NCI-H774 (cell line): ENCODE measurements at regions not wholly inside any gene's neighbourhood (a gene's known extent, or its start where the extent isn't known, plus 50 kb on each side); places are given as distances from the start of the nearest gene placed in this dataset.
"Not testable (repeated sequence)": the region's sequence is repeated elsewhere in the genome, so short reads cannot be mapped to it uniquely, and the experiment has no call there.

ENCODE experiments used
- DNase-seq: peaks from one replicate; lab custom pipeline; 2025; lab: John Stamatoyannopoulos, UW

DNA sequence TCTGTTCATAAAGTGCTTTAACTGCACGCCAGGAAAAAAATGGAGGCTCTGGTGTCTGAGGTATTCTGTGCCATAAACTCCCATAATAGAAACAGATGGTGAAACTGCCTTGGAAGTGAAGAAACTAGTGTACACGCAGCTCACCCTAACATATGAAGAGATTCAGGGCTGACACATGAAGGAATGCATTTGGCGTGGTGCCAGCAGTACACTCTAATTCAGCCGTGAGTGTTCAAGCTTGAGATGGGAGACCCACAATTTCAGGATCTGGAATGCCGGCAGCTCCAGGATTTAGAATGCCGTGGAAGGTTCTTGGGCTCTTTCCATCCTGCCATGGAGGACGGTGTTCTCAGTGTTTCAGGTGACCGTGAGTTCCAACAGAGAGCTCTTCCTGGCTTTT lies 478.4 kb downstream of the TSHZ3 start:
- no peak for DNase-seq

DNA sequence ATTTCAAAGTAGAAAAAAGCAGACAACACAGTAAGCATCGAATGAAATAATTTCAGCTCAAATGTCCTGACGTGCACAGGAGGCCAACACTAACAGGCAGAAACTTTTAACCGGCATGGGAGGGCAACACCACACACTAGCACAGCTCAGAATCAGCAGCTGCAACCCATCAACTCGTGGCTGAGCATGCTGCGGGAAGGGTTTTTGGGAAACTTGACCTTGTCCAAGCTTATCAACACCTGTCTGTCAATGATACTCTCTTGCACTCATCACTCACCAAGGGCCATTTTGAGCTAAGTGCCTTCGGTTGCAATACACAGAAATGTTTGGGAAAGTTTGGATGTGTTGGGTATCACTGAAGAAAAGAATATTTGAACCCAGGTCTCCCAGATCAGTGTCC lies 483.7 kb downstream of the TSHZ3 start:
- DNase-seq: no peak

DNA sequence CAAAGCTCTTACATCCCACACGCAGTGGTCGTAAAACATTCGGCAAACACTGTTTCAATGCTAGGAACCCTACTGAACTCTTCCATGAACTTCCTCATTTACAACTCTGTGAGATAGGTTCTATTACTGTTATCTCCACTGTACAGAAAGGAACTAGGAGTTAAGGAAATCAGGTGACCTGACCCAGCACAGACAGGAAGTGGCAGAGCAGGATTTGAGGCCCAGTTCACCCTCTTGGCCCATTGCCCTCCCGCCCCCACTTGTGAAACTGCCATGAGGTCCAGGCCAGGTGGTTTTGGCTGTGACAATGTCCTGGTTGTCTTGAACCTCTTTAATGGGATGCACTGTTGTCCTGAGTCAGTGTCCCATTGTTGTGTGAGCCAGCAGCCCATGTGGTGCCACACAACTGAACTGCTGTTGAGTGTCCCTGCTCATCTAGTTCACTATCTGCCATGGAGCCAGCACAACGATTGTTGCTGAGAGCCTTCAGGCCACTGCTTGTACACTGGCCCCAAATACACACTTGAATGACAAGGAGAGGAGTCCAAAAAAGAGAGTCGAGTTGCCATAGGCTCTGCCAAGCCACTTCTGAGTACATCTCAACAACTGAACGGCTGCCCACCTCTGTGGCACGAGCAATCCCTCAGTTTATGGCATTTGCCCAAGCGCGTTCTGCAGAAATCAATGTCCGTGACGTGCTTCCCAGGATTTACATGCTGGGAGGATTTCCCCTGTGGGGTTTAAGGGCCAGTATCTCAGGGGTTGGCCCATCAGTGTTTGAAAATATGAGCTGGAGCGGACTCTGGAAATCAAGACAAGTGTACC lies 484.6 kb downstream of the TSHZ3 start:
- DNase-seq: no peak

DNA sequence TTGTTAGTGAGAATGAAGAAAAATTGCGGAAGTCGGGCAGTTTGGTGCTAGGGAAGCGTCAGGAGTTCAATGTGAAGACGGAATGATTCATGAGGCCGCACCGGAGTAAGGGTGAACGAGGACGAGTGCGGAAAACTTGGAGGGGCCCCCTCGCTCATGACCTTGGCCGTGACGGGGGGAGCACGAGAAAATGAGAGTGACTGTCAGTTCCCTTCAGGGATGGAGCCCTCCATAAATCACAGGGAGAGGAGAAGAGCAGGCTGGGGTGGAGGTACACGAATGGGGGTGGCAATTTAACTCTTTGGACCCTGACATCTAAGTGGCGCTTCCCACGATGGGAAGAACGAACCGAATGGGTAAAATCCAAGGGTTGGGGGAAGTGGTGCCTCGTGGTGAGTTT lies 486.4 kb downstream of the TSHZ3 start:
- no peak for DNase-seq

DNA sequence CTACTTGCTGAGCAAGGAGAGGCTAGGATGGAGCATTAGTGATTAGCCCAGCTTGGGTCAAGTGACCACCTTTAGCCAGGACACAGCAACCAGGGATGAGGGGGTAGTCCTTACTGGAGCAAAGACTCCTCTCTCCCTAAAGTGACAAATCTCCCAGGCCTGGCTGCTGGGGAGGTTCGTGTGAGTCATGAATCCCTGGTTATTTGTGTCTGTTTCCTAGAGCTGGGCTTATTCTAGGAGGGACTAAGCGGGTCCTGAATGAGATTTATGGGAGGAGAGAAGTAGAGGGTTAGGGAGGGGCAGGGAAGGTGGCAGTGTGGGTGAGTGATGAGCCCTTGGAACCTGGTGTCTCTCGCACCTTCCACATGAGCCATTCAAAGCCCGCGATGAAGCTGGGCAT lies 487.3 kb downstream of the TSHZ3 start:
- no peak for DNase-seq

DNA sequence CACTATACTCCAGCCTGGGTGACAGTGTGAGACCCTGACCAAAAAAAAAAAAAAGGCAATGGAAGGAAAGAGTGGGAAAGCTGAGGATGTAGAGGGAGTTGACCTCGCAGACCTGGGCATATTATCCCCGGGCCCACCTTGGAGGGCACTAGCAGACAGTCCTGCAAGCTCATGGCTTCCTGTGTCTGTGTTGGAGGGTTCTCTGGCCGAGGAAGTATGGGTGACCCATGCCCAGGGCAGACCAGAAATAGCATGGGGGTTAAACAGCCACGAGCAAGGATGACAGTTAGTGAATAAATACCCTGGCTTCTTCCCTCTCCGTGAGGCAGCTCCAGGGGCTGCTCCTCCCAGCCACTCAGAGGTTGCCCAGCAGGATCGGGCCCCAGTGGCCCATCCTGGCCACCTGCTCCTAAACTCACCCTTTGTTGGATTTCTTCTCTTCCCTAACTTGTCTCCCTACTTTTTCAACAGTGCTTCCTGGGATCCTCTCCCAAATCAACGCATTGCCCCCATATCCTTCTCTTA lies 485.8 kb downstream of the ZNF536 start:
- no peak for DNase-seq

DNA sequence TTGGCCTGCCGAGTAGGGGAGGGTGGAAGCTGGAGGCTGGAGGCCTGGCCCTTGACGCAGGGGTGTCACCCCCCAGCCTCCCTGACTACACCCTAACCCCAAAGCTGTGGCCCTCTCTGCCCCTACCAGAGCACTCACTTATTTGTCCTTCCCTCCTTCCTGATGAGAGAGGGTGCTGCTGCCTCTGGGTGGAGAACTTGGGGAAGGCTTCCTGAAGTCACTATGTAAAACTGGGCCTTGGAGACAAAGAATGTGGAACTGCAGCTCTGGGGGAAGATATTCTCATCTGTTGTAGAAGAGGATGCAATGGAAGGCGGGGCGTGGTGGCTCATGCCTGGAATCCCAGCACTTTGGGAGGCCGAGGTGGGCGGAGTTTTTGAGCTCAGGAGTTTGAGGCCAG lies 485.2 kb downstream of the ZNF536 start:
- no peak for DNase-seq

DNA sequence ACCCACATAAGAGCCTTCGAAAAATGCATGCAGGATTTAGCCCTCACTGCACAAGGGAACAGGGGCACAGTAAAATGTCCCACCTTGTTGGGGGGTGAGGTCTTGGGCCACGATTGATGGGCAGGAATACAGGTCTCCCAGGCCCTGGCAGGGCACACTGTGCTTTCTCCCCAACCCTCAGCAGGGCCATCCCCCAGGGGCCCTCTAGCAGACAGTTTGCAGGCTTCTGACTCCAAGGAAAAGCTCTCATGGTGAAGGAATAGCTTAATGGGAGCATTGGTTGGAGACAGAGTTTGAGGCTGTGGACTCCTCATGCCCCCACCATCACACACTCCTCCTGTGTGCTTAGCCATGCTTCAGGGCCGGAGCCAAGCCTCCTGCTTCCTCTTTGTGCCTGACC lies 484.6 kb downstream of the ZNF536 start:
- no peak for DNase-seq

DNA sequence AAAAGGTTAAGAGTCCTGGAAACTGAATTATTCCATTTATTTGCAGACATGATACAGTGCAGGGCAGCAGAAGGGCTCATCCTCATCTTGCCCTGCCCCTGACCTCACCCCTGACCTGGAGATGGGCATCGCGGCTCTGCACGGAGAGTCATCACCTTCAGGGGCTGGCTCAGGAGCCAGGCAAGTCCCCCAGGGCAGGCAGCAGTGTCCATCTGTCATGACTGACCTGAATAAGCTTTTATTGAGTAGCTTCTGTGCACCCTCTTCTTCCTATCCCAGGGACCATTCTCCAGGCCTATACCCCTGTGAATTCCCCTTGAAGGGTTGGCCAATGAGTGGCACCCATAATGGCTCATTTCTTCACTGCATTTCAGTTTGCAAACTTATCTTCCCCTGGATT lies 484.2 kb downstream of the ZNF536 start:
- no peak for DNase-seq

DNA sequence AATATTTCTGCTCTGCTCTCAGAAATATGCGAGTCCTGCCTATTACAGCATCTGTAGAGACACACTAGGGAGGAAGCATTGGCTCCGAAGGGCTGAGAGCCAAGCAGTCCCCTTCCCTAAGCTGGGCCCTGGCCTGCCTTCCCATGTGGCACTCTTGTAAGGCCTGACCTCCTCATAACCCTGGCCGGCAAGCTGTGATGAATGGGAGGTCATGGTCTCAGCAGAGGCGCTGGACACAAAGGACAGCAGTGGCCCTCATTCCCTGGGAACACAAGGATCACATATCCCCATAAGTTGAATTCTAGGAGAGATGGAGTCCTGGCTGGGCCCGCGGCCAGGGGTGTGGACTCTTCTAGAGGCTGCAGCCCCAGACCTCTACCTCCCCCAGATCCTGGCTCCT lies 483.3 kb downstream of the ZNF536 start:
- DNase-seq: no peak

DNA sequence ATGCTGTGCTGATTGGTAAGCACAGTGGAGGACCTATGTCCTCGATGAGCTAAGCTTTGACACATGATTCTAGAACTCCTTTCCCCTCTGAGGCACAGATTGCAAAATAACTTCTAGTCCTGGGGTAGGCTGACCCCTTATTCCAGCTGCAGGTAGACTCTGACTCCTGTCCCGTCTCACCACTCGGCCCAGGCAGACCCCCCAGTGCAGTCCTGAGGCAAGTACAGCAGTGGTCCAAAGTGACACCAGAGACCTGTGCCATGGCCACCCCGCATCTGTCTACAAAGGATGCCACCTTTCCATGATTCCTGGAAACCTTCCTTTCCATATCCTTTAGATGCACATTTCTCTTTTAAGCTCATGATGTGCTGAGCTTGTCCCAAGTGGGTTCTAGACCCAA lies 482.5 kb downstream of the ZNF536 start:
- no peak for DNase-seq

DNA sequence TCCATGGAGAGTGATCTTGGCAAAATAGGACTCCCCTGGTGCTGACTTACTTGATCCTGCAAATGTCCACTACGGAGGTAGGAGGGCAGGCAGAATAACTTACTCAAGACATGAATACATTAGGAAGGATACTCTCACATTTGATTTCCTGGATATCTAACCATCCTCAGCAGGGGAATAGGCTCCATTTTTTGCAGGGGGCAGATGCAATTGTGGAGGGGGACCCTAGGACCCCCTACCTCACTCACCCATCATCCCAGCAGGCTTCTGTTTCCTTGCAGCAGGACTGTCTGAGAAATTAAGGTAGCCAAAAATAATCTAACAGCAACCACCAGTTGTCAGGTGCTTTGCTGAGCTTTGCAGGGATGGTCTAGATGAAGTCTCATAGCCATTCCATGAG lies 482.0 kb downstream of the ZNF536 start:
- no peak for DNase-seq

DNA sequence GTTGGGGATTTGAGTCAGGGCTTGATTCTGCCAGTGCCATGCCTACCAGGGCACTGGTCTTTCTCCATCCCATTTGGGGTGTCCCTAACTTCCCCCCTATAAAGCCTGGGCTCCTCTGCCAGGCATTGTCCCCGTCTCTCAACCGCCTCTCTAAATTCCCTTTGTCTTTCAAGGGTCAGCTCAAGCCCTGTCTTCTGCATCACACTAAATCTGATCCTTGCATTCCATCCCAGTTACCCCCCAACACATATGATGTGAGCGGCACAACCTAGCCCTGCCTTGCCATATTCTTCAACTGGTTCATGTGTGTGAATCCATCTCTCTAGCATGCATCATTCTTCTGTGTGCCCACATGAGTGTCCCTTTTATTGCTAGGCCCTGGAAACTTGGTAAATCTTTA lies 480.9 kb downstream of the ZNF536 start:
- DNase-seq: no peak

DNA sequence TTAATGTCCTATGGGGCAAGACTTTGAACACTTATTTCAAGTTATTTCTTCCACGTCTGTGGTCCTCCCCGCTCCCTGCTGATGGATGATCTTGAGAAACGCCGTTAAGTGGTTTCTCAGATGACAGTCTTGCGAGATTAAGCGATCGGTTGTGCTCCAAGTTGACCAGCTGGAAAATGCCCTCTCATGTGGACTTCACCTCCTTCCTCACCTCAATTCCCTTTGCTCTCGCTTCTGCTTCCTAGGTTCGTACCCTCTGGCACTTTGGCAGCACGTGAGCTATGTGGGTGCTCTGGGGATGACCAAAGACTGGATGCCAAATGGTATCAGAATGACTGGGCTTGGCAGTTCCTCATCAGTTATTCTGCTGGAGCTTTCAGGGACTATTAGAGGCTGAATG lies 480.0 kb downstream of the ZNF536 start:
- DNase-seq: no peak

DNA sequence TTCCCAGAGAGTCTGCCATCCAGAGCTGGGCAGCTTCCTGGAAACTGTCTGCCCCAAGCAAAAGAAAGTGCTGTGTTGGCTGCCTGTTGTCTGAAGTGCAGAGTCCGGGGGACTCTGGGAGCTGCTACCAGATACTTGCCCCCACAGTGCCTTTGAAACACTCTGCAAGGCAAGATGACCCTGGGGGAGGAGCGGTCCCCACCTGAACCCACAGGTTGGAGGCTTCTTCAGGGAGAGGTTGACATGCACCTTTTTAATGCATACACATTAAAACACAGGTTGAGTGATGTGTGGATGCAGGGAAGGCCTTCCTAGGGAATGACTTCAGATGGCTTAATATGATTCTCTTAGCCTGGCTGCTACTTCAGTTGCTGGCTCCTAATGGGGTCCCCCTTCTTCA lies 479.5 kb downstream of the ZNF536 start:
- no peak for DNase-seq

DNA sequence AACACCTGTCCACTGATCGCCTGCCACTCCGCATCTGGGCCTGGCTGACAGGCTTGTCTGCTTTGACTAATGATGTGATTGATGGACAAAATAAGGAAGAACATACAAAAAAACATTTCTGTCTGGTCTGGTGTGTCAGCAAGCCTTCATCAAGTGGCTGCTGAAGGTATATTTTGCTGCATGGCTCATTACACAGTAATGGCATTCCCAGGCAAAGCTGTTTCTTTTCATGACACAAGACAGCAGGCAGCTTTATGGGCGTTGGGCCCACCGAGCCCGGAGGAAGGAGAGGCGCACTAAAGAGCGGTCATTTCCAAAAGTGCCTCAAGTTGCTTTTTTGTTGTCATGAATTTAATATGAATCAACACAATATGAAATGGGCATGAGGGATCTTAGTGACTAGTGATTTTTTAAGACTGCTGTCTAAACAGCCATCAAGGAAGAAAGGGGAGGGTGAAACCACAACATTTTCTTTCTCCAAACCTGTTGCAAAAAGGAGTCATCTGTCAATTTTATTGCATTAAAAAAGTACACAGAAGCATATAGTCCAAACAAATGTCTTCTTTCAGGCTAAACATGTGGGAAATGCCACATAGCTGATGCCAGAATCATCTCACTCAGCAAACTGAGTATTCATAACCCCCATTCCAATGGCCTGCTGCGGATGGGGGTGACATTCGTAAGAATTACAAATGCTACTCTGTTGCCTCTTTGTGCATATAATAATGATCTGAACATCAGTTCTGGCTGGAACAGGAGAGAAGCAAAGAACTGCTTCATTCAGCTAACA lies 476.6 kb downstream of the ZNF536 start:
- DNase-seq: no peak

DNA sequence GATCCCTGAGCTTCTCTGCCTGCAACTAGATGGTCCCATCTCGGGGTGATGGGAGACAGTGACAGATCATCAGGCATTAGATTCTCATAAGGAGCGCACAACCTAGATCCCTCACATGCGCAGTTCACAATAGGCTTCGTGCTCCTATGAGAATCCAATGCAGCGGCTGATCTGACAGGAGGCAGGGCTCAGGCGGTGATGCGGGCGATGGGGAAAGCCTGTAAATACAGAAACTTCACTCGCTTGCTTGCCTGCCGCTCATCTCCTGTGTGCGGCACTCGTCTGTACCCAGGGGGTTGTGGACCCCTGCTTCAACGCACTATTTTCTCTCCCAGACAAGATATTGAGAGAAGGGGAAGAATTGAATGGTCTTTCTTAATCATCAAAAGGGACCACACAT lies 473.9 kb downstream of the ZNF536 start:
- DNase-seq: no peak

DNA sequence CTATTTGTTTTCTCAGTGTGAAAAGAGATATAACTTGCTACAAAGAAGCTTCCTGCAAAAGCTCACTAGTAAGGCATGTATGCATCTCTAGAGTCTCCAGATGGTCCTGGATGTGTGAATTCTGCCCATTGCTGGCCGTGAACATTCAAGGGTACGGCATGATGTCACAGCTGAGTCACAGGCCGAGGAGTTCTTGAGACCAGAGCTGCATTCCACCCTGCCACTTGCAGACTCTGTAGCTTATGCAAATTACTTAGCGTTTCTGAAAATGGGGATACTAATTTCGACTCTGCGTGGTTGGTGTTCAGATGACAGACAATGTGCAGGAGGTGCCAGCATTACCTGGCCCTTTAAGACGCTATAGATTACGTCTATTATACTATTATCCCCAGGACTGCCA lies 470.7 kb downstream of the ZNF536 start:
- DNase-seq: no peak

DNA sequence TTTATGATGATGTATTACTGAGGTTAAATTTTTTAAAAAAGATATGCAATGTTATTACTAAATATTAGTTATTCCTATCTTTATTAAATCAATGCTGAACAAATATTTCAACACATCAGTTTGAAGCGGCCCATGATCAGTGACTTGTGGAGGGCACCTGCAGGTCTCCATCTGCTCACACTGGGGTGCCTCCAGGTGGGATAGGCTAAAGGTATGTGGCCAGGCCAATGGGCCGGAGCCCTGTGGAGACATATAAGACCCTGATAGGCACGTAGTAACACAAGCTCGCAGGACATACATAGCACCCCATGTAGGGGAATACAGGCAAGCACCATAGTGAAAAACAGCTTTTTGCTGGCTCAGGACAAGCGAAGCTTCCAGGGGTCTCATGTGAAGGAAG lies 469.8 kb downstream of the ZNF536 start:
- no peak for DNase-seq

DNA sequence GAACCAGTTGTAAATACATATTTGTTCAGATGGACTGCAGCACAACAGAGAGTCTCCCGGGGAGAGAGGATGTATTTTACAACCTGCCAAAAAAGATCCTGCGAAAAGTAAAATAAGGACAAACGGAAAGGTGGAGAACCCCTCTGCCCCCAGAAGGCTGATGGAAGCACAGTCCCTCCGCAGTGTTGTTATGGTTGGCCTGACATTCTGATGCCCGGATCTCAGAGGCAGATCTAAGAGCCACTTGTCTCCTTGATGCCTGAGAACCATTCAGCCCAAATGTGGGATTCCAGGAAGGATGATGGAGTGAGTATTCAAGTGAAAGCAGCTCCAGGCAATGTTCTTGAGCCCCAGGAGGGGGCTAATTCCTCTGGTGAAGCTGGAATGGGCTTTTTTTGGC lies 458.7 kb downstream of the ZNF536 start:
- no peak for DNase-seq

DNA sequence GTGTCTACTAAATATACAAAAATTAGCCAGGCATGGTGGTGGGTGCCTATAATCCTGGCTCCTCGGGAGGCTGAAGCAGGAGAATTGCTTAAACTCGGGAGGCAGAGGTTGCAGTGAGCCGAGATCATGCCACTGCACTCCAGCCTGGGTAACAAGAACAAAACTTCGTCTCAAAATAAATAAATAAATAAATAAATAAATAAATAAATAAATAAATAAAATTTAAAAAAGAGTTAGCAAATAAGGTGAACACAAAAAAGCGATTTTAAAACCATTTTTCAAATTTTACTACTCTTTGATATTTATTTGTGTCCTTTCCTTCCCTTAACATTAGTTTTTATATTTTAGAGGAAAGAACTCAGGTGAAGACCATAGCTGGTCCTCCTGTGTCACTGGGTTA lies 453.3 kb downstream of the ZNF536 start:
- not testable (repeated sequence) for DNase-seq

DNA sequence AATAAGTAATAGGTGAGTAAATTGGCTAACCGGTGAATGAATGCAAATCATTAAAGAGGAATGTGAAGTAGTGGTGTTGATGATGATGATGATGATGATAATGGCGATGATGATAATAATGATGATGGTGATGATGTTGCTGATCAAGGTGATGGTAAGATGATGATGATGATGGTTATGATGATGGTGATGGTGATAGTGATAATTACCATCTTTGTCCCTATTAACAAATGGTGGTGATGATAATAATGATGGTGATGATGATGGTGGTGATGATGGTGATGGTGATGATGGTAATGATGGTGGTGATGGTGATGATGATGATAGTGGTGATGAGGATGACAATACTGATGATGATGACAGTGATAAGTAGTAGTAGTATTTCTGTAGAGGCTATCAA lies 452.6 kb downstream of the ZNF536 start:
- no peak for DNase-seq

DNA sequence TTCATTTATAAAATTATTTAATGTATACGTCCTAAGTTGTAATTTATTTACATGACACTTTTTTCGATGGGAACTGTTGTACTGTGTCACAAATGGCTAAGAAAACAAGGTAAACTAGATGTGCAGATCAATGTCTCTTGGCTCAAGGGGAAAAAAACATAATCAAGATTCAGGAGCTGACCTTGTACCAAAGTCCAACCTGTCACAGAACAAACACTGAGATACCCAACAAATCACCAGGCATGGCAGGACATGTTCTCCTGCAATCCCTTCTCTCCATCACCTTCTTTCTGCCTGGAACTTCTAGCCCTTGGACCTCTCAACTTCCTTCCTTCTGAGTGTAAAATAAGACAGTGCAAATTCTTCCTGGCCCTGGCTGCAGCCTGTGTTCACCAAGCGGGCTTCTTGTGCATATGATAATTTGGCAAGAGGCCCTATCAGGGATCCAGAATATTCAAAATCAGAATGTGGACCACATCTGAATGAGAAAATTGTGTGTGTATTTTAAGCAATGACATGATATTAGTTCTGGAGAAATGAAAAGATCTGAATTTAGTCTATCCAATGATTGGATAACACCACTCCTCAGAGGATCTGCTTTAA lies 445.9 kb downstream of the ZNF536 start:
- DNase-seq: no peak
